K562 (cell line): ENCODE measurements at regions not wholly inside any gene's neighbourhood (a gene's known extent, or its start where the extent isn't known, plus 50 kb on each side); places are given as distances from the start of the nearest gene placed in this dataset.

Source experiments
- ATAC-seq: fragments of 200-7000 bp; cut with Tn5 transposase; 3 replicates; pipeline ENCODE4 v1.9.1; 2020; ENCODE audit warnings: moderate library complexity
- BruUV-seq: library from RNA; stranded (reverse); fragments of 400-500 nt; replicated peaks from 2 replicates; lab custom pipeline; 2021; lab: Mats Ljungman, UMichigan
- CTCF ChIA-PET: fragments of 300-600 bp; formaldehyde crosslinking; extraction: SDS; loops from one replicate; lab custom pipeline; 2021; ENCODE audit warnings: low intra/inter-chr PET ratio; lab: Yijun Ruan, JAX
- POLR2A ChIA-PET: fragments of 300-600, 350-650 bp; sonication (Branson Sonifier 250); formaldehyde crosslinking; extraction: SDS; loops from one replicate; lab custom pipeline; 2021; ENCODE audit warnings: antibody characterized with exemption, inconsistent platforms; lab: Yijun Ruan, JAX
- DNase-seq, 4 experiments: peaks; one replicate each; pipeline versions ENCODE4 v3.0.0 to v3.0.0-alpha.2; 2011 to 2018; ENCODE audit warnings: low spot score in 3 of 4, mixed read lengths in 3 of 4; ENCODE audit errors: extremely low read depth in 1 of 4
- FAIRE-seq: peaks from 2 replicates; lab custom pipeline; 2011; peaks lifted over from hg19 to GRCh38; lab: Jason Lieb, UNC
- H2AFZ ChIP-seq: 2 replicates; pipeline ENCODE4 v1.6.0; 2011; ENCODE audit warnings: low read depth, low read length, control low read depth, inconsistent platforms
- H3K27ac ChIP-seq: fragments of 200-600 bp; 3 replicates; pipeline ENCODE4 v1.8.0; 2011; ENCODE audit warnings: low read depth, mild to moderate bottlenecking, control low read depth, inconsistent platforms, low read length, moderate library complexity, mixed read lengths; ENCODE audit errors: extremely low read depth
- H3K27me3 ChIP-seq, 2 experiments: fragments of 300-600 bp in 1 of 2; 2 replicates in 1 of 2; 3 replicates in 1 of 2; pipeline versions ENCODE4 v1.6.0 to v1.8.0; 2011; ENCODE audit warnings: inconsistent platforms in 2 of 2, low read length in 2 of 2, mild to moderate bottlenecking in 1 of 2, mixed read lengths in 1 of 2, moderate library complexity in 1 of 2; ENCODE audit not compliant: control insufficient read depth in 2 of 2, insufficient read depth in 2 of 2
- H3K36me3 ChIP-seq: fragments of 300-600 bp; 3 replicates; pipeline ENCODE4 v1.8.0; 2011; ENCODE audit warnings: mild to moderate bottlenecking, low read length, inconsistent platforms; ENCODE audit not compliant: control insufficient read depth, insufficient read depth
- H3K4me1 ChIP-seq, 2 experiments: fragments of 200-600 bp in 1 of 2; replicated peaks in 1 of 2; 2 replicates in 1 of 2; 3 replicates in 1 of 2; pipeline versions ENCODE4 v1.5.1 to v1.8.0; 2011; ENCODE audit warnings: inconsistent platforms in 2 of 2, low read length in 2 of 2, mild to moderate bottlenecking in 1 of 2, mixed read lengths in 1 of 2, moderate library complexity in 1 of 2; ENCODE audit not compliant: control insufficient read depth in 2 of 2, insufficient read depth in 2 of 2
- H3K4me2 ChIP-seq: 2 replicates; pipeline ENCODE4 v1.6.1; 2011; ENCODE audit warnings: low read length, control low read depth, inconsistent platforms, mixed read lengths; ENCODE audit not compliant: insufficient read depth
- H3K4me3 ChIP-seq: fragments of 200-600 bp; sonication (generic), shearing (Covaris generic); 2 replicates; pipeline ENCODE4 v1.5.1; 2016; ENCODE audit warnings: control low read depth, inconsistent platforms
- H3K79me2 ChIP-seq: fragments of 200-600 bp; 3 replicates; pipeline ENCODE4 v1.8.0; 2011; ENCODE audit warnings: low read length, inconsistent platforms; ENCODE audit not compliant: control insufficient read depth, insufficient read depth
- H3K9ac ChIP-seq, 2 experiments: 2 replicates each; pipeline versions ENCODE4 v1.6.0 to v1.6.1; 2011; ENCODE audit warnings: low read depth in 2 of 2, low read length in 2 of 2, control low read depth in 1 of 2, inconsistent platforms in 1 of 2, mild to moderate bottlenecking in 1 of 2, mixed read lengths in 1 of 2; ENCODE audit not compliant: insufficient read depth in 1 of 2
- H3K9me1 ChIP-seq: one replicate; pipeline ENCODE4 v1.6.0; 2011; ENCODE audit warnings: inconsistent platforms, mild to moderate bottlenecking, low read length, moderate library complexity; ENCODE audit not compliant: control insufficient read depth, insufficient read depth
- H3K9me3 ChIP-seq: replicated peaks from 2 replicates; pipeline ENCODE4 v1.5.1; 2011; ENCODE audit warnings: low read depth, low read length, inconsistent platforms; ENCODE audit not compliant: control insufficient read depth, insufficient read depth
- H4K20me1 ChIP-seq: replicated peaks from 2 replicates; pipeline ENCODE4 v1.6.1; 2011; ENCODE audit warnings: low read length, inconsistent platforms, mixed read lengths; ENCODE audit not compliant: control insufficient read depth, insufficient read depth
- BRF1 ChIP-seq: IDR thresholded peaks from 3 replicates; pipeline ENCODE4 v1.6.1; 2011; ENCODE audit warnings: borderline replicate concordance, mild to moderate bottlenecking; ENCODE audit not compliant: insufficient read length; ENCODE audit errors: extremely low read depth
- CBFB ChIP-seq: sonication (generic); formaldehyde crosslinking; IDR thresholded peaks from 2 replicates; pipeline ENCODE4 v1.4.0; 2020; ENCODE audit warnings: mild to moderate bottlenecking, missing genetic modification reagents
- ELF1 ChIP-seq: fragments of 200-800 bp; sonication (Bioruptor generic); IDR thresholded peaks from 2 replicates; pipeline ENCODE4 v1.6.1; 2016; ENCODE audit warnings: missing genetic modification characterization, missing compliant biosample characterization
- HIVEP1 ChIP-seq: fragments of 250-450 bp; sonication (Bioruptor Pico); IDR thresholded peaks from 2 replicates; pipeline ENCODE4 v1.4.0; 2020; ENCODE audit warnings: mild to moderate bottlenecking
- HNRNPH1 ChIP-seq: fragments of 200-400 bp; formaldehyde crosslinking; optimal IDR thresholded peaks from 2 replicates; pipeline ENCODE3; 2017; ENCODE audit warnings: low read depth, mild to moderate bottlenecking, low read length, moderate library complexity
- PHB2 ChIP-seq: fragments of 450-650 bp; IDR thresholded peaks from 2 replicates; pipeline ENCODE4 v1.6.1; 2017; ENCODE audit warnings: low read depth
- POLR3A ChIP-seq: IDR thresholded peaks from 2 replicates; pipeline ENCODE4 v1.6.1; 2011; ENCODE audit warnings: borderline replicate concordance, mild to moderate bottlenecking, moderate library complexity; ENCODE audit not compliant: insufficient read length, insufficient read depth; ENCODE audit errors: extremely low read depth
- TCF7 ChIP-seq: sonication (generic); IDR thresholded peaks from 2 replicates; pipeline ENCODE4 v1.6.1; 2016; ENCODE audit warnings: antibody characterized with exemption, borderline replicate concordance
- TOE1 ChIP-seq, 2 experiments: fragments of 450-650 bp in 1 of 2; sonication (generic) in 1 of 2; formaldehyde crosslinking in 1 of 2; IDR thresholded peaks; 2 replicates each; pipeline versions ENCODE4 v1.7.1 to v1.8.0; 2016 to 2022; ENCODE audit warnings: borderline replicate concordance in 2 of 2, mild to moderate bottlenecking in 2 of 2, antibody characterized with exemption in 1 of 2, inconsistent platforms in 1 of 2, low read depth in 1 of 2, missing genetic modification reagents in 1 of 2, moderate library complexity in 1 of 2
- ZNF174 ChIP-seq: fragments of 250-450 bp; sonication (Bioruptor Pico); IDR thresholded peaks from 2 replicates; pipeline ENCODE4 v1.4.0; 2020; ENCODE audit warnings: mild to moderate bottlenecking
- WGBS: fragments of 100-300 bp; shearing (Covaris generic); methylation state at CpG from one replicate; pipeline ENCODE4 v1.1.6; 2016; ENCODE audit warnings: low coverage, mixed read lengths; ENCODE audit not compliant: insufficient coverage; ENCODE audit errors: missing lambda C conversion rate; 5-methylcytosine and 5-hydroxymethylcytosine counted together
- in situ Hi-C: fragments of 300-500 bp; cut with MboI; formaldehyde crosslinking; loops from 4 replicates; pipeline ENCODE4 v1.15.0; 2018; ENCODE audit warnings: inconsistent platforms, mixed read lengths
- intact Hi-C: fragments of 100-400 bp; cut with micrococcal nuclease; formaldehyde crosslinking; loops from 2 replicates; pipeline ENCODE4 v1.14.2; 2022
- TF ChIP-seq, protein P1 (sequence below), 2 experiments: fragments of 150-350 bp in 1 of 2; IDR thresholded peaks; 2 replicates each; pipeline ENCODE4 v1.6.1; 2012 to 2016; ENCODE audit warnings: low read depth in 2 of 2, low read length in 2 of 2, mild to moderate bottlenecking in 1 of 2, moderate library complexity in 1 of 2
- TF ChIP-seq, protein P2 (sequence below): sonication (generic); formaldehyde crosslinking; IDR thresholded peaks from 2 replicates; pipeline ENCODE4 v1.8.0; 2022; ENCODE audit warnings: mild to moderate bottlenecking, missing genetic modification reagents
- TF ChIP-seq, protein P3 (sequence below): fragments of 450-650 bp; IDR thresholded peaks from 2 replicates; pipeline ENCODE4 v1.6.1; 2017; ENCODE audit warnings: antibody characterized with exemption
- TF ChIP-seq, protein P4 (sequence below): fragments of 250-450 bp; sonication (Bioruptor Pico); IDR thresholded peaks from 2 replicates; pipeline ENCODE4 v1.8.0; 2022; ENCODE audit warnings: moderate library complexity, mild to moderate bottlenecking, inconsistent platforms

DNA sequence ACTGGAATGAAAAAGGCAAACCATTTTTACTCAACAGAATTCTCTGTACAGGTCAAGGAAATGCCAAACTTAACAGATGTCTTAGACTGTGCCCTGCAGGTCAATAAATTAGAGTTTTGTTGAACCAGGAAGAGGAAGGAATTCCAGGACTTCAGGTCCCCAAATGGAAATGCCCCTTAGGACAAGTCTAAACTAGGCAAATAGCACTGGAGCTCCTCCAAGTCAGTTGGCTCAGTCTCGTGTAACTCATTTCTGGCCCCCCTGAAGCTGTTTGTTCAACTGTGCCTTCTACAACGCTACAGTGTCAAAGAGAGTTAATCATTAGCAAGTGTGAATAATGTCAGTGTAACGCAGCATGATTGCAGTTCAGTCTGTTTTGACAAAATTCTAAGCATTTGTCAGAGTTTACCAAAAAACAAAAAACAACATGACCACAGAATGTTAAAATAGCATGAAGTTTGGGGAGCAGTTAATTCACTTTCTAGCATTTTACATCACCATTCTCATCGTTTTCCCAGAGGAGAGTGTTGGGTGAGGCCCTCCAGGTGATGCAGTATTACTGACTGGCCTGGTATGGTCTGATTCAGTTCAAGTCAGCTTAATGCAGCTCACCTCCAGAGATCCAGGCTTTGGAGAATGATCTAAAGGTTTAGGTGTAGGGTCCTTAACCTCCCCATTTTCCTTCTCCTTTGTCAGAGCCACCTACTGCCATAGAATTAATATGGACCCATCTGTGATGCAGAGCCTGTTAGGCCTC is 108.1 kb downstream of the AQP4 start:
- 1% methylated on average over 4 of the region's 4 CpGs for WGBS
- H3K9me1 ChIP-seq = no peaks in the 10 kb centered on the region
- H3K4me3 ChIP-seq = no peak overlapping the region
- intact Hi-C loops (no loop called here), in situ Hi-C loops (no loop called here)
- no peak overlapping the region for H3K27ac ChIP-seq
- H3K9me3 ChIP-seq = no peaks in the 10 kb centered on the region
- no peak overlapping the region for H3K9ac ChIP-seq
- BruUV-seq = no TSS peak
- H3K79me2 ChIP-seq = no peaks in the 10 kb centered on the region
- ChIA-PET POLR2A (no interaction called here), CTCF (no interaction called here)
- H3K4me2 ChIP-seq = no peak overlapping the region
- H2AFZ ChIP-seq = no peak overlapping the region
- no peaks in the 10 kb centered on the region for H4K20me1 ChIP-seq
- no peaks in the 10 kb centered on the region for H3K4me1 ChIP-seq
- DNase-seq (no peak), FAIRE-seq (no peak), ATAC-seq (no peak)
- no peaks in the 10 kb centered on the region for H3K27me3 ChIP-seq
- no peaks in the 10 kb centered on the region for H3K36me3 ChIP-seq
- TF ChIP-seq, protein P1, sequence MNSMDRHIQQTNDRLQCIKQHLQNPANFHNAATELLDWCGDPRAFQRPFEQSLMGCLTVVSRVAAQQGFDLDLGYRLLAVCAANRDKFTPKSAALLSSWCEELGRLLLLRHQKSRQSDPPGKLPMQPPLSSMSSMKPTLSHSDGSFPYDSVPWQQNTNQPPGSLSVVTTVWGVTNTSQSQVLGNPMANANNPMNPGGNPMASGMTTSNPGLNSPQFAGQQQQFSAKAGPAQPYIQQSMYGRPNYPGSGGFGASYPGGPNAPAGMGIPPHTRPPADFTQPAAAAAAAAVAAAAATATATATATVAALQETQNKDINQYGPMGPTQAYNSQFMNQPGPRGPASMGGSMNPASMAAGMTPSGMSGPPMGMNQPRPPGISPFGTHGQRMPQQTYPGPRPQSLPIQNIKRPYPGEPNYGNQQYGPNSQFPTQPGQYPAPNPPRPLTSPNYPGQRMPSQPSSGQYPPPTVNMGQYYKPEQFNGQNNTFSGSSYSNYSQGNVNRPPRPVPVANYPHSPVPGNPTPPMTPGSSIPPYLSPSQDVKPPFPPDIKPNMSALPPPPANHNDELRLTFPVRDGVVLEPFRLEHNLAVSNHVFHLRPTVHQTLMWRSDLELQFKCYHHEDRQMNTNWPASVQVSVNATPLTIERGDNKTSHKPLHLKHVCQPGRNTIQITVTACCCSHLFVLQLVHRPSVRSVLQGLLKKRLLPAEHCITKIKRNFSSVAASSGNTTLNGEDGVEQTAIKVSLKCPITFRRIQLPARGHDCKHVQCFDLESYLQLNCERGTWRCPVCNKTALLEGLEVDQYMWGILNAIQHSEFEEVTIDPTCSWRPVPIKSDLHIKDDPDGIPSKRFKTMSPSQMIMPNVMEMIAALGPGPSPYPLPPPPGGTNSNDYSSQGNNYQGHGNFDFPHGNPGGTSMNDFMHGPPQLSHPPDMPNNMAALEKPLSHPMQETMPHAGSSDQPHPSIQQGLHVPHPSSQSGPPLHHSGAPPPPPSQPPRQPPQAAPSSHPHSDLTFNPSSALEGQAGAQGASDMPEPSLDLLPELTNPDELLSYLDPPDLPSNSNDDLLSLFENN (IDR thresholded peaks at IDR 0.05; ENCODE audit: low read depth in 2 of 2, low read length in 2 of 2) = no peak
- TF ChIP-seq POLR3A = no peak
- TF ChIP-seq ELF1 (tag) = no peak
- TF ChIP-seq TOE1 (IDR thresholded peaks at IDR 0.05; ENCODE audit: borderline replicate concordance) = no peak
- TF ChIP-seq TOE1 (CRISPR knock-in tag; IDR thresholded peaks at IDR 0.05; ENCODE audit: borderline replicate concordance, low read depth) = no peak
- TF ChIP-seq PHB2 = no peak
- TF ChIP-seq ZNF174 (CRISPR knock-in tag) = no peak
- no peak for TF ChIP-seq CBFB (CRISPR knock-in tag)
- no peak for TF ChIP-seq HIVEP1 (CRISPR knock-in tag)
- no peak for TF ChIP-seq BRF1
- no peak for TF ChIP-seq HNRNPH1
- TF ChIP-seq, protein P2, sequence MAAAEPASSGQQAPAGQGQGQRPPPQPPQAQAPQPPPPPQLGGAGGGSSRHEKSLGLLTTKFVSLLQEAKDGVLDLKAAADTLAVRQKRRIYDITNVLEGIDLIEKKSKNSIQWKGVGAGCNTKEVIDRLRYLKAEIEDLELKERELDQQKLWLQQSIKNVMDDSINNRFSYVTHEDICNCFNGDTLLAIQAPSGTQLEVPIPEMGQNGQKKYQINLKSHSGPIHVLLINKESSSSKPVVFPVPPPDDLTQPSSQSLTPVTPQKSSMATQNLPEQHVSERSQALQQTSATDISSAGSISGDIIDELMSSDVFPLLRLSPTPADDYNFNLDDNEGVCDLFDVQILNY (CRISPR knock-in tag) = no peak
- TF ChIP-seq, protein P3, sequence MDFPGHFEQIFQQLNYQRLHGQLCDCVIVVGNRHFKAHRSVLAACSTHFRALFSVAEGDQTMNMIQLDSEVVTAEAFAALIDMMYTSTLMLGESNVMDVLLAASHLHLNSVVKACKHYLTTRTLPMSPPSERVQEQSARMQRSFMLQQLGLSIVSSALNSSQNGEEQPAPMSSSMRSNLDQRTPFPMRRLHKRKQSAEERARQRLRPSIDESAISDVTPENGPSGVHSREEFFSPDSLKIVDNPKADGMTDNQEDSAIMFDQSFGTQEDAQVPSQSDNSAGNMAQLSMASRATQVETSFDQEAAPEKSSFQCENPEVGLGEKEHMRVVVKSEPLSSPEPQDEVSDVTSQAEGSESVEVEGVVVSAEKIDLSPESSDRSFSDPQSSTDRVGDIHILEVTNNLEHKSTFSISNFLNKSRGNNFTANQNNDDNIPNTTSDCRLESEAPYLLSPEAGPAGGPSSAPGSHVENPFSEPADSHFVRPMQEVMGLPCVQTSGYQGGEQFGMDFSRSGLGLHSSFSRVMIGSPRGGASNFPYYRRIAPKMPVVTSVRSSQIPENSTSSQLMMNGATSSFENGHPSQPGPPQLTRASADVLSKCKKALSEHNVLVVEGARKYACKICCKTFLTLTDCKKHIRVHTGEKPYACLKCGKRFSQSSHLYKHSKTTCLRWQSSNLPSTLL = no peak
- TF ChIP-seq, protein P4, sequence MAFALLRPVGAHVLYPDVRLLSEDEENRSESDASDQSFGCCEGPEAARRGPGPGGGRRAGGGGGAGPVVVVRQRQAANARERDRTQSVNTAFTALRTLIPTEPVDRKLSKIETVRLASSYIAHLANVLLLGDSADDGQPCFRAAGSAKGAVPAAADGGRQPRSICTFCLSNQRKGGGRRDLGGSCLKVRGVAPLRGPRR (CRISPR knock-in tag) = no peak
- no peak for TF ChIP-seq TCF7
